GDM1 (cell line): ENCODE measurements at regions not wholly inside any gene's neighbourhood (a gene's known extent, or its start where the extent isn't known, plus 50 kb on each side); places are given as distances from the start of the nearest gene placed in this dataset.
"Not testable (repeated sequence)": the region's sequence is repeated elsewhere in the genome, so short reads cannot be mapped to it uniquely, and the experiment has no call there.

Experiments used
- DNase-seq: peaks from one replicate; lab custom pipeline; 2025; lab: John Stamatoyannopoulos, UW

GRCh38 chr19:31885280-31885853 is 460.0 kb upstream of the ZNF507 start:
- no peak for DNase-seq

- DNase-seq = no peak
Observed at GRCh38 chr19:31890230-31890629, 455.2 kb upstream of the ZNF507 start.

- DNase-seq = no peak
Observed at GRCh38 chr19:31892060-31892459, 453.4 kb upstream of the ZNF507 start.

GRCh38 chr19:31893491-31893890 is 451.9 kb upstream of the ZNF507 start:
- not testable (repeated sequence) for DNase-seq

GRCh38 chr19:31894451-31894850 is 451.0 kb upstream of the ZNF507 start:
- DNase-seq = no peak

- DNase-seq = no peak
Observed at GRCh38 chr19:31897292-31897691, 448.1 kb upstream of the ZNF507 start.

- no peak for DNase-seq
Observed at GRCh38 chr19:31900991-31901390, 444.4 kb upstream of the ZNF507 start.

GRCh38 chr19:31902821-31903220 is 442.6 kb upstream of the ZNF507 start:
- no peak for DNase-seq

- no peak for DNase-seq
Observed at GRCh38 chr19:31903979-31904378, 441.4 kb upstream of the ZNF507 start.

GRCh38 chr19:31906111-31906871 is 439.1 kb upstream of the ZNF507 start:
- DNase-seq = no peak

- no peak for DNase-seq
Observed at GRCh38 chr19:31907661-31908060, 437.7 kb upstream of the ZNF507 start.

- DNase-seq = no peak
Observed at GRCh38 chr19:31908080-31908479, 437.3 kb upstream of the ZNF507 start.

- no peak for DNase-seq
Observed at GRCh38 chr19:31908496-31909225, 436.7 kb upstream of the ZNF507 start.

- DNase-seq = no peak
Observed at GRCh38 chr19:31910224-31910623, 435.2 kb upstream of the ZNF507 start.

- DNase-seq = no peak
Observed at GRCh38 chr19:31911577-31911976, 433.8 kb upstream of the ZNF507 start.

GRCh38 chr19:31913103-31913661 is 432.2 kb upstream of the ZNF507 start:
- DNase-seq = no peak

GRCh38 chr19:31930401-31930800 is 415.0 kb upstream of the ZNF507 start:
- DNase-seq = no peak

- no peak for DNase-seq
Observed at GRCh38 chr19:31937983-31938382, 407.4 kb upstream of the ZNF507 start.

GRCh38 chr19:31938675-31939074 is 406.7 kb upstream of the ZNF507 start:
- peak; percentile 1 for DNase-seq

GRCh38 chr19:31940396-31940795 is 405.0 kb upstream of the ZNF507 start:
- no peak for DNase-seq

- DNase-seq = no peak
Observed at GRCh38 chr19:31943191-31943661, 402.2 kb upstream of the ZNF507 start.

GRCh38 chr19:31943778-31944177 is 401.6 kb upstream of the ZNF507 start:
- no peak for DNase-seq

- DNase-seq = no peak
Observed at GRCh38 chr19:31944326-31944725, 401.1 kb upstream of the ZNF507 start.
